ENCODE measurements at regions not wholly inside any gene's neighbourhood (a gene's known extent, or its start where the extent isn't known, plus 50 kb on each side); places are given as distances from the start of the nearest gene placed in this dataset.

GRCh38 chr2:37493425-37493824, 149.0 kb downstream of the QPCT start:
- DNase-seq (ENCODE audit: low read depth in 1 of 2, low spot score in 1 of 2) = no peak
- H3K4me2 ChIP-seq = no peak overlapping the region
- TF ChIP-seq TFCP2L1 (CRISPR knock-in tag; IDR thresholded peaks at IDR 0.05) (no peak), BHLHE40 (IDR thresholded peaks at IDR 0.05; ENCODE audit: low read depth, low read length) (no peak), MAZ (IDR thresholded peaks at IDR 0.05; ENCODE audit: borderline replicate concordance, low read depth, low read length) (no peak), ZNF302 (CRISPR knock-in tag; IDR thresholded peaks at IDR 0.05) (no peak), ZC3H11A (IDR thresholded peaks at IDR 0.05) (no peak), HDAC2 (IDR thresholded peaks at IDR 0.05) (no peak), HEYL (CRISPR knock-in tag; IDR thresholded peaks at IDR 0.05) (no peak), CBX2 (IDR thresholded peaks at IDR 0.05; ENCODE audit: borderline replicate concordance, low read depth) (no peak), KDM5A (IDR thresholded peaks at IDR 0.05) (no peak), POLR2AphosphoS2 (conservative IDR thresholded peaks at IDR 0.05; ENCODE audit: low read length) (no peak), HMGXB4 (CRISPR knock-in tag; IDR thresholded peaks at IDR 0.05; ENCODE audit: borderline replicate concordance) (no peak), PHF8 (IDR thresholded peaks at IDR 0.05; ENCODE audit: borderline replicate concordance, low read depth) (no peak)
- no peak overlapping the region for H3K4me3 ChIP-seq
- no peak overlapping the region for H3K27ac ChIP-seq
- H3K4me1 ChIP-seq = no peaks in the 10 kb centered on the region
- CTCF ChIA-PET = no interaction called here
- POLR2A ChIA-PET = no interaction called here
- no peak for ATAC-seq
- 16% methylated on average over 3 of the region's 3 CpGs for WGBS (ENCODE audit: missing lambda C conversion rate)
- FAIRE-seq = no peak
- no peaks in the 10 kb centered on the region for H3K9me3 ChIP-seq

- WGBS (ENCODE audit: missing lambda C conversion rate) = 91% methylated on average over 3 of the region's 3 CpGs
- Histone ChIP-seq H3K4me1 (no peaks in the 10 kb centered on the region), H3K4me2 (no peak overlapping the region), H3K27ac (no peak overlapping the region), H3K9me3 (no peaks in the 10 kb centered on the region), H3K4me3 (no peak overlapping the region)
- POLR2A ChIA-PET = no interaction called here
- DNase-seq (ENCODE audit: low read depth in 1 of 2, low spot score in 1 of 2) = no peak
- FAIRE-seq = no peak
- TF ChIP-seq E2F6 (IDR thresholded peaks at IDR 0.05; ENCODE audit: borderline replicate concordance, low read depth) = no peak
- no peak for TF ChIP-seq MAFK (IDR thresholded peaks at IDR 0.05; ENCODE audit: partially characterized antibody)
- no peak for TF ChIP-seq RFX5 (IDR thresholded peaks at IDR 0.05)
- no peak for TF ChIP-seq NPAS2 (CRISPR knock-in tag; IDR thresholded peaks at IDR 0.05; ENCODE audit: borderline replicate concordance)
- no peak for TF ChIP-seq EHF (CRISPR knock-in tag; IDR thresholded peaks at IDR 0.05)
- TF ChIP-seq HDAC2 (IDR thresholded peaks at IDR 0.05) = no peak
- TF ChIP-seq HOXB13 (CRISPR knock-in tag; IDR thresholded peaks at IDR 0.05; ENCODE audit: low read depth) = no peak
- TF ChIP-seq RNF2 (IDR thresholded peaks at IDR 0.05; ENCODE audit: borderline replicate concordance, low read depth) = no peak
- no peak for TF ChIP-seq CTCF (IDR thresholded peaks at IDR 0.05)
- TF ChIP-seq USF2 (IDR thresholded peaks at IDR 0.05) = no peak
- no peak for TF ChIP-seq ZSCAN20 (CRISPR knock-in tag; IDR thresholded peaks at IDR 0.05)
- CTCF ChIA-PET = interaction anchor here (0.6 kb wide), 1 partner anchor 130 kb away, joined by 3 read pairs; no protein-coding TSS in a partner anchor
- no peak for ATAC-seq
Measured at GRCh38 chr2:37499113-37499512, 154.7 kb downstream of the QPCT start.

Measured in A549 (cell line).